ENCODE measurements at regions not wholly inside any gene's neighbourhood (a gene's known extent, or its start where the extent isn't known, plus 50 kb on each side); places are given as distances from the start of the nearest gene placed in this dataset.

DNA sequence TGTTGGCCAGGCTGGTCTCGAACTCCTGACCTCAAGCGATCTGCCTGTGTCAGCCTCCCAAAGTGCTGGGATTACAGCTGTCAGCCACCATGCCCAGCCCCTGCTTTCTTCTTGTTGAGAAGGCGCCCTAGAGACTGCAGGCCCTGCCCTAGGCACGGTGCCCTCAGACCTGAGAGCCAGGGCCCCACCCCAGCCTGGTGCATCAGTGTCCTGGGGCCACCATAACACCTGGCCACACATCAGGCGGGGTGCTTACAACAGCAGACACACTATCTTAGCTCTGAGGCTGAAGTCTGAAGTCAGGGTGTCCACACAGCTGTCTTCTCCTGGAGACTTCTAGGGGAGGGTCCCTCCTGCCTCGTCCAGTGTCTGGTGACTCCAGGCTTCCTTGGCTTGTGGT is 120.6 kb downstream of the NDUFA10 start:
- TF ChIP-seq CTCF (IDR thresholded peaks at IDR 0.05): no peak
- no peak for TF ChIP-seq POLR2A (IDR thresholded peaks at IDR 0.05)

All from testis (tissue), 2 donors.